HG03039 (cell line): ENCODE measurements at regions not wholly inside any gene's neighbourhood (a gene's known extent, or its start where the extent isn't known, plus 50 kb on each side); places are given as distances from the start of the nearest gene placed in this dataset.

Experiments
- ATAC-seq: cut with Tn5 transposase; IDR thresholded peaks from one replicate; pipeline ENCODE4 v1.9.1; 2021; ENCODE audit warnings: mild to moderate bottlenecking, moderate library complexity; ENCODE audit not compliant: unreplicated experiment

GRCh38 chr7:68256295-68256694 is 1259.7 kb downstream of the TYW1 start:
- ATAC-seq = no peak

- no peak for ATAC-seq
Observed at GRCh38 chr7:68258609-68259008, 1262.0 kb downstream of the TYW1 start.

- no peak for ATAC-seq
Observed at GRCh38 chr7:68265258-68265657, 1268.6 kb downstream of the TYW1 start.

- ATAC-seq = no peak
Observed at GRCh38 chr7:68266004-68266579, 1269.5 kb downstream of the TYW1 start.

GRCh38 chr7:68267486-68267885 is 1270.9 kb downstream of the TYW1 start:
- ATAC-seq = no peak

GRCh38 chr7:68269405-68269804 is 1272.8 kb downstream of the TYW1 start:
- ATAC-seq = no peak

GRCh38 chr7:68272507-68272906 is 1275.9 kb downstream of the TYW1 start:
- no peak for ATAC-seq

- no peak for ATAC-seq
Observed at GRCh38 chr7:68276725-68277124, 1280.1 kb downstream of the TYW1 start.

- no peak for ATAC-seq
Observed at GRCh38 chr7:68279827-68280400, 1283.3 kb downstream of the TYW1 start.

GRCh38 chr7:68280931-68281330 is 1284.3 kb downstream of the TYW1 start:
- no peak for ATAC-seq

GRCh38 chr7:68288144-68288593 is 1291.5 kb downstream of the TYW1 start:
- no peak for ATAC-seq

- no peak for ATAC-seq
Observed at GRCh38 chr7:68291710-68292109, 1295.1 kb downstream of the TYW1 start.

- ATAC-seq = no peak
Observed at GRCh38 chr7:68295386-68295785, 1298.8 kb downstream of the TYW1 start.

- no peak for ATAC-seq
Observed at GRCh38 chr7:68304536-68304935, 1293.7 kb upstream of the AUTS2 start.

- no peak for ATAC-seq
Observed at GRCh38 chr7:68306692-68307107, 1291.6 kb upstream of the AUTS2 start.

GRCh38 chr7:68309271-68309670 is 1289.0 kb upstream of the AUTS2 start:
- no peak for ATAC-seq

- ATAC-seq = no peak
Observed at GRCh38 chr7:68309806-68310205, 1288.5 kb upstream of the AUTS2 start.

- no peak for ATAC-seq
Observed at GRCh38 chr7:68311958-68312357, 1286.3 kb upstream of the AUTS2 start.

GRCh38 chr7:68313806-68314205 is 1284.5 kb upstream of the AUTS2 start:
- ATAC-seq = no peak

- ATAC-seq = no peak
Observed at GRCh38 chr7:68314208-68314607, 1284.1 kb upstream of the AUTS2 start.

- no peak for ATAC-seq
Observed at GRCh38 chr7:68317476-68317875, 1280.8 kb upstream of the AUTS2 start.

- ATAC-seq = no peak
Observed at GRCh38 chr7:68319061-68319460, 1279.2 kb upstream of the AUTS2 start.

GRCh38 chr7:68321076-68321639 is 1277.1 kb upstream of the AUTS2 start:
- ATAC-seq = no peak
